NCI-H1105 (cell line): ENCODE measurements at regions not wholly inside any gene's neighbourhood (a gene's known extent, or its start where the extent isn't known, plus 50 kb on each side); places are given as distances from the start of the nearest gene placed in this dataset.
"Not testable (repeated sequence)": the region's sequence is repeated elsewhere in the genome, so short reads cannot be mapped to it uniquely, and the experiment has no call there.

Experiments used
- DNase-seq: peaks from one replicate; lab custom pipeline; 2025; lab: John Stamatoyannopoulos, UW

GRCh38 chr6:103587722-103588121, 1272.0 kb downstream of the HACE1 start:
- DNase-seq = no peak

- no peak for DNase-seq
These were observed 1281.6 kb downstream of the HACE1 start for GRCh38 chr6:103578115-103578514.

DNA sequence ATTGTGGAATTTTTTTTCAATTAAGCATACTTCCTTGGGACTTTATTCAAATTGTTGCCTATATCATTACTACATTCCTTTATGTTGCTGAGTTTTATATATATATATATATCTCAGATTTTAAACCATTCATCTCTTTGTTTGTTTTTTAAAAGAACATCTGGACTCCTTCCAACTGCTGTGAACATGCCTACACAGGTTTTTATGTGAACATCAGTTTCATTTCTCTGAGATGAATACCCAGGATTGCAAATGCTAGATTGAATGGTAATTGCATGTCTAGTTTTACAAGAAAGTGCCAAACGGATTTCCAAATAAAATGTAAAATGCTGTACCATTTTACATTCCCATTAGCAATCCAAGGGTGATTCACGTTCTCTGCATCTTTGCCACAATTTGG, 1289.3 kb downstream of the HACE1 start:
- DNase-seq = no peak

DNA sequence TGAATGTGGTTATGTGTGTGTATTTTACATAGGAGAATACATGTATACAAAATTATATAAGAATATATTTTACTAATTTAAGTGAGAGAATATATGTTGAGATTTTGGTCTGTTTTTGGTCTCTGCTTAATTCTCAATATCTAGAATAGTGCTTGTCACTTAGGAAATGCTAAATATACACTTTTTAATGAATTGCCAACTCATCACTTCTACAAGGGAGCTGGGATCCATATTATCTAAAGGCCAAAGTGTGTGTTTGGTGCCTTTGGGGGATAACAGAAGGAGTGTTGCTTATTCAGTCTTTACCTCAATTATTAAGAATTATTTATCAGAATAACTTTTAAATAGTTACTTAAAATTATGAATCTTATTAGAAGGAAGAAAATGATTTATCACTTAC, 1304.8 kb downstream of the HACE1 start:
- no peak for DNase-seq

DNA sequence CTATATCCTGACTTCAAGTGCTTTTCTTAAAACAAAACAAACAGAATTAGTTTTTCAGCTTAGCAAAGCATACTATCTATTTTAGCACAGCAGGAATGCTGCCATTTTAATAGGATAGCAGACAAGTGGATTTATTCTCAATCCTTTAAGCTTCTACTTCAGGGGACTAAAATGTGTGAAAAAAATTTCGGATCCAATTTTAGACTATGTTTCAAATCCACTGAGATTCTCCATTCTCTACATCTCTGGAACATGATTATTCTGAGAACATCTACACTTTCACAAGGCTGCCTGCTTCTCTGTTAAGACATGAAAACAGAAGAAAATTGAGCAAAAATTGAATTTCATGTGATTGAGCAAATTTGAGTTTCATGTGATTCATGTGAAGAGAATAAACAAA, 1321.3 kb downstream of the HACE1 start:
- DNase-seq = no peak

GRCh38 chr6:103534814-103535213, 1324.9 kb downstream of the HACE1 start:
- DNase-seq = no peak

DNA sequence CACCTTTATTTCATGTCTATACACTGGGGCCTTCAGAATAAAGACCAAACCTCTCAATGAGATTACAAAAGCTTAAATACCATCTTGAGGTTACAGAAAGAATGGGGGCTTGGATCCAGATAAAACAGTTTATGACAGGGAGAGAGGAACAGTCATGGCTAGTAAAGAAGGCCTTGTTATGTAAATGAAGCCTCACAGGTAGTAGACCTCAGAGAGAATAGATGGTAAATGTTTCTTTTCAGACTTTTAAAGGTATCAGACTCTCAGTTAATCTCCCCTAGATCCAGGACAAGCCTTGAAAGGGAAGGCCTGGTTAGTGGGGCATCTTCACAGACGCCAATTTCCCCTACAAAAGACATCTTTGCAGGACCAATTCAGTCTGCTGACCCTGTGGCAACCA, 1325.6 kb downstream of the HACE1 start:
- DNase-seq = no peak

GRCh38 chr6:103522045-103522444, 1337.7 kb downstream of the HACE1 start:
- no peak for DNase-seq

- no peak for DNase-seq
These were observed 1343.4 kb downstream of the HACE1 start for GRCh38 chr6:103516336-103516735.

- no peak for DNase-seq
These were observed 1352.7 kb downstream of the HACE1 start for GRCh38 chr6:103507052-103507451.

DNA sequence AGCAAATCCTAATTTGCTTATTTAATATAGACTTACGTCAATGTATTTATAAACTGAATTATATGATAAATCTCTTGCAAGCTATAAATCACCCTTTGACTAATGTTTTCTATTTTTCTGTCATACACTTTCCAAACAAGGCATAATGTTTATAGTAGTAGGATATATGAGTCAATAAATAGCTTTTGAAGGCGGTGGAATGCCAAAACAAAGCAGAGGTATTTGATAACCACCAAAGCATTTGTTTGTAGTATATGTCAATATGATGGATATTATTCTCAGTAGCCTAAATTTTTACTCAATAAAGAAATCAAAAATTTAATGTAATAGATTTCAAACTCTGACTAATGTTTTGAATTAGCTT, 1354.6 kb downstream of the HACE1 start:
- no peak for DNase-seq

DNA sequence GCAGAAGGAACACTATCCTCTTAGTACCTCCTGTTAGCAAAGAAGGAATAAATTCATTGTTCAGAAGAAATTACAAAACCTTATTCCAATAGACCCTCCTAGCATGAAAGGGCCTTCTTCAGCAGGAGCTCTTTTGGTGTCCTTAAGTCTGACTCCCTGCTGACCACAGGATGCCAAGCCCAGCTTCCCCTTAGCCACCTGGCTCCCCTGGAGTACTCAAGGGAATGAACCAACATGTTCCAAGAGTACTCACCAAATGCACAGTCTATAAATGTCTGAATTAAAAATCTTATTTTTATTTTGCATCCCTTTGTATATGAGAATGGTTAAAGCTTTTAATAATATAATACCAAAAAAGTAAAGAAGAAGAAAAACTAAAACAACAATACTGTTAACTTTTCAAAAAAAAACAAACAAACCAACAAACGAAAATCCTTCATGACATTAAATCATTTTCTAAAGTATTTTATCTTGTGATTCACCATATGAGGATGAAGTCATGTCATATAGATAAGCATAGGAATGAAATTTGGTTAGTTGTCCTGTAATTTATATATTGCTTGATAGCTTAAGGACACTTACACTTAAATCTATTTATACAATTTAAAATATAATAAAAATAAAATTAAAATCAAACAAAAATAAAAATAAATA, 1355.1 kb downstream of the HACE1 start:
- DNase-seq = no peak

GRCh38 chr6:103496588-103496987, 1363.1 kb downstream of the HACE1 start:
- DNase-seq = not testable (repeated sequence)

GRCh38 chr6:103456652-103457051, 1403.1 kb downstream of the HACE1 start:
- DNase-seq = no peak

- DNase-seq = no peak
These were observed 1404.4 kb downstream of the HACE1 start for GRCh38 chr6:103455275-103455674.

DNA sequence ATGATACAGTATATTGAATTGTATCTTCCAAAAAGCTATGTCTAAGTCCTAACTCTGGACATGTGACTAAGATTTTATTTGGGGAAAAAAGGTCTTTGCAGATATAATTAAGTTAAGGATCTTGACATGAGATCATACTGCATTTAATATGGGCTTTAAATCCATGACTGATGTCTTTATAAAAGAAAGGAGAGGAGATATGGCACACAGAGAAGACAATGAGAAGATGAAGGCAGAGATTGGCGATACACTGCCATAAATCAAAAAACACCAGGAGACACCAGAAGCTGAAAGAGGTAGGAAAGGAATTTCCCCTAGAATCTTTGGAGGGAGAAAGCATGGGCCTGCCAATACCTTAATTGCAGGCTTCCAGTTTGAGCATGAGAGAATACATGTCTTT, 1450.2 kb downstream of the HACE1 start:
- no peak for DNase-seq

DNA sequence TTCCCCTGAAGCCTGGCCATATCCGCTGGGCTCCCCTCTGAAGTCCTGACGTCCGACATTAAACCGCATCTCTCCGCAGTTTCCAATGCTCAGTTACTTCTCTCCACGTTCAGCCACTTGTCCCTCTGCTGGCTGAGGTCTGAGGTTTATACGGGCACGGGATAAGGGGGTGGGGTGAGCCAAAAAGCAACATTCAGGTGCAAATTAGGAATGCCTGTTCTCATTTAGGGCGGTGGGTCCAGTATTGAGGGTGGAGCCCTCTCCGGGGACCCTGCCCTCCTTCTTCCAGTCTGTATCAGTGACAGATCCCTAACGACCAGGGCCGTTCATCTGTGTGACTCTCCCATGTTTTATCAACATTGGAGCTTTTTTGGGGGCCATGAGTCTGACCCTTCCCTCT, 1454.4 kb downstream of the HACE1 start:
- DNase-seq = no peak

GRCh38 chr6:103404799-103405198, 1454.9 kb downstream of the HACE1 start:
- no peak for DNase-seq

- no peak for DNase-seq
These were observed 1463.0 kb downstream of the HACE1 start for GRCh38 chr6:103396768-103397167.

DNA sequence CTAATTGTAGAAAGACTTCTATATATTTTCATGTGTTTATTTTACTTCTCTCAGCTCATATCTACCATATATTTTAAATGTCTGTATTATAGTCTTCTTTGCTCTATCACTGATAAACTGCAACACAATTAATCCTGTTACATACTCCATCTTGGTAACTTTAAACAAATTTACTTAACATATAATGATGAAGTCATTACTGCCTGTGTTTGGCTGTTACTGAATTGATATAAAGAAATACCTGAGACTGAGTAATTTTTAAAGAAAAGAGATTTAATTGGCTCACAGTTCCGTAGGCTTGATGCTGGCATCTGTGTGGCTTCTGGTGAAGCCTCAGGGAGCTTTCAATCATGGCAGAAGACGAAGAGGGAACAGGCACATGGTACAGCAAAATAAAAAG, 1480.4 kb downstream of the HACE1 start:
- no peak for DNase-seq

- no peak for DNase-seq
These were observed 1492.5 kb downstream of the HACE1 start for GRCh38 chr6:103367212-103367611.

- no peak for DNase-seq
These were observed 1503.2 kb downstream of the HACE1 start for GRCh38 chr6:103356531-103356930.

GRCh38 chr6:103344554-103345163, 1515.1 kb downstream of the HACE1 start:
- no peak for DNase-seq

GRCh38 chr6:103335412-103335811, 1524.3 kb downstream of the HACE1 start:
- no peak for DNase-seq
